CMK (cell line): ENCODE measurements at regions not wholly inside any gene's neighbourhood (a gene's known extent, or its start where the extent isn't known, plus 50 kb on each side); places are given as distances from the start of the nearest gene placed in this dataset.
A peak's percentile ranks its signal among the peaks of the same experiment; 100 is the strongest.
"Not testable (repeated sequence)": the region's sequence is repeated elsewhere in the genome, so short reads cannot be mapped to it uniquely, and the experiment has no call there.

Source experiments
- DNase-seq: peaks from one replicate; pipeline ENCODE4 v3.0.0-alpha.2; 2010; ENCODE audit warnings: low read depth

DNA sequence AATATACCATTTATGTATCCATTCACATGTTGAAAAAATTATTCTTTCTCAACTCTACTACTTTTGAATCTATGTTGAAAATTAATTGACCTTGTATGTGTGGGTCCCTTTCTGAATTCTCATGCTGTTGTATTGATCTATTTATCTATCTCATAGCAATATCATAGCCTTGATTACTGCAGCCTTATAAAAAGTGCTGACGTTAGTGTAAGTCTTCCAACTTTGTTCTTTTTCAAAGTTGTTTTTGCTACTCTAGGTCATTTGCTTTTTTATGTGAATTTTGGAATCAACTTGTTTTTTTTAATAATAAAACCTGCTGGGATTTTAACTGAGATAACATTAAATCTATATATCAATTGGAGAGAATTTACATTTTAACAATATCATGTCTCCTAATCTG lies 52.2 kb upstream of the PAX3 start:
- no peak for DNase-seq

- DNase-seq = no peak
These were observed 54.2 kb upstream of the PAX3 start for GRCh38 chr2:222352981-222353380.

DNA sequence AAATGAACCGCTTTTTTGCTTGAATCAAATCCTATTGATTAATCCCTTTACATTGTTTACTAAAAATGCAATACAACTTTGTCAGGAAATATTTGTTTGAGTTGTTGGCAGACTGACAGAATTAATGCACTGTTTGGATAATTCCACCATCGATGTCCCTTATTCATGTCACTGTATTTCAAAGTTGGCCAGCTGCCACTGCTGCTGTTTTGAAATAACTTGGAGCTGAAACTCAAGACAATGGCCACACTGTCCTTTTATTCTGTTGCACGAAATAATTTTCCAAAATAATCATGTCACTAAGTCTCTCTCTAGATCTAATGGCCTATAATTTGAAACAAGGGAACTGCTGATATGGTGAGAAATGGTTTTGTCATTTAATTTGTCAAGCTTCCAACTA lies 55.2 kb upstream of the PAX3 start:
- DNase-seq = no peak

DNA sequence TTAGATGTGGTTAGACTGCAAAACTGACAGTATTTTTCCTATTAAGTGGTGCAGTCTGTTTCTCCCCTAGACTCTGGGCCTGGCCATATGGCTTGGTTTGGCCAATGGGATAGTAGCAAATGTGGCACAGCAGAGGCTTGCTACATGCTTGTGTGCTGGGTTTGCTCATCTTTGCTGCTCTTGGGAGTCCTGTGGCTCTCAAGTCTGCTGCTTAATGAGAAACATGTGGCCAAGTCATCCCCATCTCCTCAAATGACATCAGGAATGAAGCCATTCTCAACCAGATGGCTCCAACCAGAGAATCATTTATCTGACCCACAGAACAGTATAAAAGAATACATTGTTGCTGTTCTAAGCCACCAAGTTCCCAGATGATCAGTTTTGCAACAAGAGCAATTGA lies 57.1 kb upstream of the PAX3 start:
- DNase-seq = no peak

GRCh38 chr2:222357930-222358329 lies 59.1 kb upstream of the PAX3 start:
- DNase-seq = no peak

DNA sequence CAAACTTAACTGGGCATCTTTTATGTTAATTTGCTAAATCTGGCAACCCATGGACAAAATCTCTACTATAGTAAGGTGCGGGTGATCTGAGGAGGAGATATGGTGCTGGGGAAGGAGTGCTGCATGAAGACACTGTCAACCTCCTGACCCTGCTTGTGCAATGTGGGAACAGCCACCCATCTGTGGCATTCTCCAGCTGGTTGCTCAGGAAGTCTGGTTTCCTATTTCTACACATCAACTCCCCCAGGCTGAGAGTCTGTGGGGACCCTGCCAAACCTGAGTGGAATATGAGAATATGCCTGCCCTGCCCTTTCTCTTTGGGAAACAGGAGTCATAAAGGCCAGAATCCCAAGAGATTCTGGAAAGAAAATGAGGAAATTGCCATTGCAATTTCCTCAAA lies 60.1 kb upstream of the PAX3 start:
- DNase-seq = peak; percentile 4

GRCh38 chr2:222360146-222360545 lies 61.3 kb upstream of the PAX3 start:
- DNase-seq = no peak

DNA sequence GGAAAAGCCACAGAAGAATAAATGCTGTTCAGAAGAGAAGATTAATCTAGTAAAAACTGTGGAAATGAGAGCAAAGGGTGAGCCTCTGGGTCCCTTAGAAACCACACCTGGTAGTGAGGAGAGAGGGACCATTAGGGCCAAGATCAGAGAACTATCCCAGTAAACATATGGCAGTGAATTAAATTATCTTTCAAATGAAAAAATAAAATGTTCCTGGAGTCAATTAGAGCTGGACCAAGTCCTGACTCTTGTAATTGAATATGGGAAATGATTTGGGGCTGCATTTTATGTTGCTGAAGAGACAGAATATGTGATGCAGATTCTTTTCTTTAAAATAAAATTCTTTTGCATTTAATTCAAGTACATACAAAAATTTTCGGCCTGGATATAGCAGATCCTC lies 62.2 kb upstream of the PAX3 start:
- no peak for DNase-seq

GRCh38 chr2:222361787-222362186 lies 62.6 kb upstream of the SGPP2 start:
- DNase-seq = no peak

DNA sequence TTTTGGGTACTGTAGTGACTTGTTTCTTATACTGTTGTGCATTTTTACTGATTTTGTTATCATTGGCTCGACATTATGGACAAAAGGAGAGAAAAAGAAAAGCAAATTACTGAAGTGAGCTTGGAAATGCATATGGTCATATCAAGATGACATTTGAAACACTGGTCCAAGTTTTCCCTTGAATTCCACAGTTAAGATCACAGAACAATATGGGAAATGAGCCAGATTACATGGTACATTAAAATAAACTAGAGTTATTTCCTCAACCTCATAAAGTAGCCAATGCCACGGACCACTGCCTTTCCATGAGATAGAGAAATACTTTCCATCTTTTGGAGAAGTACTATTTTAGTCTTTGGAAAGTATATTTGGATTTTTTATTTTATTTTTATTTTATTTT lies 62.0 kb upstream of the SGPP2 start:
- DNase-seq = no peak

GRCh38 chr2:222364285-222364895 lies 60.0 kb upstream of the SGPP2 start:
- DNase-seq = no peak

- not testable (repeated sequence) for DNase-seq
These were observed 56.1 kb upstream of the SGPP2 start for GRCh38 chr2:222368280-222368679.

DNA sequence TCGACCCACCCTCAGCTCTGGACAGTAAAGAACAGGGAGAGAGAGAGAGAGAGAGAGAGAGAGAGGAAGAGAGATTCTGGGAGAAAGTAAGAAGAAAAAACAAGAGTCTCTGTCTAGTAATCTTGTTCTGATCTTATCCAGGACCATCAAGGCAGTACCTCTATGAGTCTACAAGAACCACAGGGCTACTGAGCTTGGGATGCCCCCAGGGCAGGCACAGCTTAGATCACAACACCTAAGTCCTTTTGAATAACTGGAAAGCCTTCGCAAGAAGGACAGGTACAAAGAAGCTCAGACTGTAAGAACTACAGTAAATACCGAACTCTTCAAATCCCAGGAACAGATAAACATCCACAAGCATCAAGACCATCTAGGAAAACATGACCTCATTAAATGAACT lies 51.4 kb upstream of the SGPP2 start:
- DNase-seq = no peak
